ENCODE measurements at regions not wholly inside any gene's neighbourhood (a gene's known extent, or its start where the extent isn't known, plus 50 kb on each side); places are given as distances from the start of the nearest gene placed in this dataset.
"Not testable (repeated sequence)": the region's sequence is repeated elsewhere in the genome, so short reads cannot be mapped to it uniquely, and the experiment has no call there.

- DNase-seq (ENCODE audit: low read depth): no peak
- TF ChIP-seq MYC (IDR thresholded peaks at IDR 0.05; ENCODE audit: low read depth, low read length) (no peak), MAX (IDR thresholded peaks at IDR 0.05; ENCODE audit: low read depth, low read length) (no peak), POLR2A (IDR thresholded peaks at IDR 0.05; ENCODE audit: extremely low read depth, insufficient read length) (no peak), CTCF (IDR thresholded peaks at IDR 0.05; ENCODE audit: low read depth, low read length) (no peak)
- no peak overlapping the region for H3K4me3 ChIP-seq (ENCODE audit: low read depth, low read length)
Measured at GRCh38 chr5:85614489-85614888, 1003.3 kb upstream of the COX7C start.

- TF ChIP-seq MYC (IDR thresholded peaks at IDR 0.05; ENCODE audit: low read depth, low read length) (no peak), CTCF (IDR thresholded peaks at IDR 0.05; ENCODE audit: low read depth, low read length) (no peak), POLR2A (IDR thresholded peaks at IDR 0.05; ENCODE audit: extremely low read depth, insufficient read length) (no peak), MAX (IDR thresholded peaks at IDR 0.05; ENCODE audit: low read depth, low read length) (no peak)
- no peak for DNase-seq (ENCODE audit: low read depth)
- no peak overlapping the region for H3K4me3 ChIP-seq (ENCODE audit: low read depth, low read length)
Measured at GRCh38 chr5:85621668-85622067, 996.1 kb upstream of the COX7C start.

GRCh38 chr5:85628153-85628552, 989.6 kb upstream of the COX7C start:
- DNase-seq (ENCODE audit: low read depth): no peak
- H3K4me3 ChIP-seq (ENCODE audit: low read depth, low read length): no peak overlapping the region
- TF ChIP-seq POLR2A (IDR thresholded peaks at IDR 0.05; ENCODE audit: extremely low read depth, insufficient read length): no peak
- TF ChIP-seq MYC (IDR thresholded peaks at IDR 0.05; ENCODE audit: low read depth, low read length): no peak
- TF ChIP-seq MAX (IDR thresholded peaks at IDR 0.05; ENCODE audit: low read depth, low read length): no peak
- TF ChIP-seq CTCF (IDR thresholded peaks at IDR 0.05; ENCODE audit: low read depth, low read length): no peak

GRCh38 chr5:85638495-85639125, 979.1 kb upstream of the COX7C start:
- not testable (repeated sequence) for DNase-seq (ENCODE audit: low read depth); H3K4me3 ChIP-seq (ENCODE audit: low read depth, low read length)

GRCh38 chr5:85646036-85646435, 971.7 kb upstream of the COX7C start:
- DNase-seq (ENCODE audit: low read depth): no peak
- TF ChIP-seq MYC (IDR thresholded peaks at IDR 0.05; ENCODE audit: low read depth, low read length): no peak
- TF ChIP-seq POLR2A (IDR thresholded peaks at IDR 0.05; ENCODE audit: extremely low read depth, insufficient read length): no peak
- no peak for TF ChIP-seq MAX (IDR thresholded peaks at IDR 0.05; ENCODE audit: low read depth, low read length)
- no peak for TF ChIP-seq CTCF (IDR thresholded peaks at IDR 0.05; ENCODE audit: low read depth, low read length)
- no peak overlapping the region for H3K4me3 ChIP-seq (ENCODE audit: low read depth, low read length)

GRCh38 chr5:85646641-85647040, 971.1 kb upstream of the COX7C start:
- H3K4me3 ChIP-seq (ENCODE audit: low read depth, low read length): no peak overlapping the region
- TF ChIP-seq POLR2A (IDR thresholded peaks at IDR 0.05; ENCODE audit: extremely low read depth, insufficient read length): no peak
- TF ChIP-seq CTCF (IDR thresholded peaks at IDR 0.05; ENCODE audit: low read depth, low read length): no peak
- no peak for TF ChIP-seq MYC (IDR thresholded peaks at IDR 0.05; ENCODE audit: low read depth, low read length)
- no peak for TF ChIP-seq MAX (IDR thresholded peaks at IDR 0.05; ENCODE audit: low read depth, low read length)
- no peak for DNase-seq (ENCODE audit: low read depth)

Data from NB4 (cell line).